ENCODE measurements at regions not wholly inside any gene's neighbourhood (a gene's known extent, or its start where the extent isn't known, plus 50 kb on each side); places are given as distances from the start of the nearest gene placed in this dataset.

GRCh38 chr14:59069163-59069854 lies 119.2 kb upstream of the DAAM1 start:
- peaks cover 58% of the 10 kb centered on the region for H3K27me3 Mint-ChIP-seq (ENCODE audit: insufficient read depth, unreplicated experiment)
- CTCF ChIA-PET = no interaction called here
- no peaks in the 10 kb centered on the region for H3K36me3 Mint-ChIP-seq (ENCODE audit: insufficient read depth, unreplicated experiment)
- no peak overlapping the region for H3K27ac Mint-ChIP-seq (ENCODE audit: low read depth, unreplicated experiment)
- no peak for TF ChIP-seq CTCF (IDR thresholded peaks at IDR 0.05; ENCODE audit: unreplicated experiment)
- H3K4me3 Mint-ChIP-seq (ENCODE audit: unreplicated experiment) = no peak overlapping the region
- H3K4me1 Mint-ChIP-seq (ENCODE audit: insufficient read depth, unreplicated experiment) = no peaks in the 10 kb centered on the region
- BruUV-seq (replicated peaks) = no TSS peak
- H3K9me3 Mint-ChIP-seq (ENCODE audit: unreplicated experiment) = peaks cover 16% of the 10 kb centered on the region
- no peak for DNase-seq (ENCODE audit: unreplicated experiment)
- POLR2A ChIA-PET = no interaction called here
- intact Hi-C loops (cut with micrococcal nuclease) = no loop called here

GRCh38 chr14:59075506-59075905 lies 113.0 kb upstream of the DAAM1 start:
- TF ChIP-seq CTCF (IDR thresholded peaks at IDR 0.05; ENCODE audit: unreplicated experiment) = no peak
- ChIA-PET POLR2A (no interaction called here), CTCF (no interaction called here)
- Mint-ChIP-seq H3K4me3 (ENCODE audit: unreplicated experiment) (no peak overlapping the region), H3K36me3 (ENCODE audit: insufficient read depth, unreplicated experiment) (no peaks in the 10 kb centered on the region), H3K9me3 (ENCODE audit: unreplicated experiment) (no peaks in the 10 kb centered on the region), H3K4me1 (ENCODE audit: insufficient read depth, unreplicated experiment) (no peaks in the 10 kb centered on the region), H3K27me3 (ENCODE audit: insufficient read depth, unreplicated experiment) (peaks cover 87% of the 10 kb centered on the region), H3K27ac (ENCODE audit: low read depth, unreplicated experiment) (no peak overlapping the region)
- DNase-seq (ENCODE audit: unreplicated experiment) = no peak
- intact Hi-C loops (cut with micrococcal nuclease) = no loop called here
- BruUV-seq (replicated peaks) = no TSS peak

GRCh38 chr14:59081720-59082119 lies 106.7 kb upstream of the DAAM1 start:
- intact Hi-C loops (cut with micrococcal nuclease) = no loop called here
- peaks cover 60% of the 10 kb centered on the region for H3K27me3 Mint-ChIP-seq (ENCODE audit: insufficient read depth, unreplicated experiment)
- no peaks in the 10 kb centered on the region for H3K4me1 Mint-ChIP-seq (ENCODE audit: insufficient read depth, unreplicated experiment)
- no peak overlapping the region for H3K27ac Mint-ChIP-seq (ENCODE audit: low read depth, unreplicated experiment)
- no peak for TF ChIP-seq CTCF (IDR thresholded peaks at IDR 0.05; ENCODE audit: unreplicated experiment)
- no peaks in the 10 kb centered on the region for H3K9me3 Mint-ChIP-seq (ENCODE audit: unreplicated experiment)
- ChIA-PET POLR2A (interaction anchor here (0.6 kb wide), 1 partner anchor 252 kb away, joined by 3 read pairs; no protein-coding TSS in a partner anchor), CTCF (no interaction called here)
- H3K4me3 Mint-ChIP-seq (ENCODE audit: unreplicated experiment) = no peak overlapping the region
- H3K36me3 Mint-ChIP-seq (ENCODE audit: insufficient read depth, unreplicated experiment) = no peaks in the 10 kb centered on the region
- DNase-seq (ENCODE audit: unreplicated experiment) = no peak
- BruUV-seq (replicated peaks) = no TSS peak

GRCh38 chr14:59085207-59085739 lies 103.2 kb upstream of the DAAM1 start:
- peaks cover 32% of the 10 kb centered on the region for H3K27me3 Mint-ChIP-seq (ENCODE audit: insufficient read depth, unreplicated experiment)
- intact Hi-C loops (cut with micrococcal nuclease) = no loop called here
- no peak overlapping the region for H3K27ac Mint-ChIP-seq (ENCODE audit: low read depth, unreplicated experiment)
- CTCF ChIA-PET = interaction anchor here (0.6 kb wide), 1 partner anchor 308 kb away, joined by 3 read pairs; no protein-coding TSS in a partner anchor
- no TSS peak for BruUV-seq (replicated peaks)
- TF ChIP-seq CTCF (IDR thresholded peaks at IDR 0.05; ENCODE audit: unreplicated experiment) = no peak
- no peaks in the 10 kb centered on the region for H3K4me1 Mint-ChIP-seq (ENCODE audit: insufficient read depth, unreplicated experiment)
- no peak for DNase-seq (ENCODE audit: unreplicated experiment)
- H3K4me3 Mint-ChIP-seq (ENCODE audit: unreplicated experiment) = no peak overlapping the region
- H3K9me3 Mint-ChIP-seq (ENCODE audit: unreplicated experiment) = no peaks in the 10 kb centered on the region
- no peaks in the 10 kb centered on the region for H3K36me3 Mint-ChIP-seq (ENCODE audit: insufficient read depth, unreplicated experiment)
- POLR2A ChIA-PET = no interaction called here

Data from MCF 10A (cell line).